Hematopoietic multipotent progenitor cell treated with erythropoietin and hydrocortisone succinate and interleukin-3 and kit ligand, for 6 days (in vitro differentiated cells): ENCODE measurements at regions not wholly inside any gene's neighbourhood (a gene's known extent, or its start where the extent isn't known, plus 50 kb on each side); places are given as distances from the start of the nearest gene placed in this dataset.

Experiments
- DNase-seq: peaks from one replicate; pipeline ENCODE4 v3.0.0-alpha.2; 2015

DNA sequence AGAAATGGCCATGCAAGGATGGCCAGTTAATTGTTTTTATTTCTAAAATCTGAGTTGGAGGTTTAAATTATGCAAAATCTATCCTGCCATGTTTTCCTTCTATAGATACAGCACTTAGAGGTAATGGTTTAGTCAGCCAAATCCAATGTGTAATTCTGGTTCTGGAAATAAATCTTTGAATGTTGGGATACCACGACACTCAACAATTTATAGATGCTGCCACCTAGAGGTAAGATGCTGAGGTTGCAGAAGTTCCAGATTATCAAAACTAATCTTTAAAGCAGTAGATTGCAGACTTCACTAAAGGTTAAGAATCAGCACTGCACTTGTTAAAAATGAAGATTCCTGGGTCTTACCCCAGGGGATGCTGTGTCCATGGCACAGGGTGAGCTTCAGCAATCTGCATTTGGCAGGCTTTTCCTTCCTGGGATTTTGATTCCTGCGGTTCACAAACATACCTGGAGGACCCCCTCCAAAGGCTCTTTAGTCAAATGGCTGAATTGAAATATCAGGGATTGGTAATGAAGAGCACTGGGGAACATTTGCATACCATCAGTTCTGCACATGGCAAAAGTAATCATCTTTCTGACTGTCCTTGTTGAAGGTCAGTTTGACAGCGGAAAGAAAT, 53.4 kb upstream of the ANO4 start:
- DNase-seq = peak; percentile 33

DNA sequence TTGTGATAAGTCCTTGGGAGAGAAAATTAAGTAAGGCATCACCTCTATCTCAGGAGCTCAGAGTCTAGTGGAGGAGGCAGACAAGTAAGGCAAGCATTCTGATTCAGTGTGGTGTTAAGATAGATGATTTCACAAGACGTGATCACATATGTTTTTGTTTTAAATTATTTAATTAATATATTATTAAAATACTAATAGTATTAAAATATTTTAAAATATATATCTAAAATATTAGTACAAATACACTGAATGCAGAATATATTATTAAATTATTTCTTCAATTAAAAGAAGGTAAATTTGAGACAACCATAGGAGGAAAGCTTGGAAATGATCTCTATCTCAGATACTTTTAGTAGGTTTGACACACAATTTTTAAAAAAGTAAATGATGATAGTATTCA, 51.5 kb upstream of the ANO4 start:
- no peak for DNase-seq
